ENCODE measurements at regions not wholly inside any gene's neighbourhood (a gene's known extent, or its start where the extent isn't known, plus 50 kb on each side); places are given as distances from the start of the nearest gene placed in this dataset.

GRCh38 chr14:38469156-38469555 lies 213.3 kb upstream of the CLEC14A start:
- H3K4me3 ChIP-seq (ENCODE audit: low read depth, low read length): no peak overlapping the region
- DNase-seq (ENCODE audit: low read depth, low spot score): no peak
- no peak for TF ChIP-seq CTCF (IDR thresholded peaks at IDR 0.05; ENCODE audit: low read depth, low read length)
- in situ Hi-C loops (cut with HindIII; ENCODE audit: low sequenced_read_pairs): no loop called here

GRCh38 chr14:38442208-38442607 lies 186.3 kb upstream of the CLEC14A start:
- in situ Hi-C loops (cut with HindIII; ENCODE audit: low sequenced_read_pairs): no loop called here
- TF ChIP-seq CTCF (IDR thresholded peaks at IDR 0.05; ENCODE audit: low read depth, low read length): no peak
- no peak for DNase-seq (ENCODE audit: low read depth, low spot score)
- H3K4me3 ChIP-seq (ENCODE audit: low read depth, low read length): no peak overlapping the region

GRCh38 chr14:38432186-38432585 lies 176.3 kb upstream of the CLEC14A start:
- no peak overlapping the region for H3K4me3 ChIP-seq (ENCODE audit: low read depth, low read length)
- no peak for DNase-seq (ENCODE audit: low read depth, low spot score)
- TF ChIP-seq CTCF (IDR thresholded peaks at IDR 0.05; ENCODE audit: low read depth, low read length): no peak
- in situ Hi-C loops (cut with HindIII; ENCODE audit: low sequenced_read_pairs): no loop called here

GRCh38 chr14:38431156-38431555 lies 175.3 kb upstream of the CLEC14A start:
- no peak overlapping the region for H3K4me3 ChIP-seq (ENCODE audit: low read depth, low read length)
- DNase-seq (ENCODE audit: low read depth, low spot score): no peak
- in situ Hi-C loops (cut with HindIII; ENCODE audit: low sequenced_read_pairs): no loop called here
- TF ChIP-seq CTCF (IDR thresholded peaks at IDR 0.05; ENCODE audit: low read depth, low read length): no peak

- in situ Hi-C loops (cut with HindIII; ENCODE audit: low sequenced_read_pairs): no loop called here
- no peak for TF ChIP-seq CTCF (IDR thresholded peaks at IDR 0.05; ENCODE audit: low read depth, low read length)
- no peak for DNase-seq (ENCODE audit: low read depth, low spot score)
- H3K4me3 ChIP-seq (ENCODE audit: low read depth, low read length): no peak overlapping the region
These were observed 174.6 kb upstream of the CLEC14A start for GRCh38 chr14:38430522-38430921.

GRCh38 chr14:38425324-38425976 lies 169.6 kb upstream of the CLEC14A start:
- TF ChIP-seq CTCF (IDR thresholded peaks at IDR 0.05; ENCODE audit: low read depth, low read length): no peak
- H3K4me3 ChIP-seq (ENCODE audit: low read depth, low read length): no peak overlapping the region
- in situ Hi-C loops (cut with HindIII; ENCODE audit: low sequenced_read_pairs): no loop called here
- no peak for DNase-seq (ENCODE audit: low read depth, low spot score)
